ENCODE measurements at regions not wholly inside any gene's neighbourhood (a gene's known extent, or its start where the extent isn't known, plus 50 kb on each side); places are given as distances from the start of the nearest gene placed in this dataset.

- no peak for DNase-seq (ENCODE audit: low read depth, low spot score)
- Histone ChIP-seq H3K9me3 (ENCODE audit: control insufficient read depth, insufficient read depth, low read depth, low read length) (no peaks in the 10 kb centered on the region), H3K4me3 (ENCODE audit: low read depth in 2 of 2, low read length in 2 of 2) (no peak overlapping the region), H3K27me3 (ENCODE audit: control insufficient read depth, insufficient read depth, low read length) (no peaks in the 10 kb centered on the region), H3K27ac (ENCODE audit: low read length) (no peak overlapping the region), H3K36me3 (ENCODE audit: control insufficient read depth, insufficient read depth, low read length) (no peaks in the 10 kb centered on the region), H3K4me1 (ENCODE audit: control insufficient read depth, insufficient read depth, low read length) (no peaks in the 10 kb centered on the region)
- TF ChIP-seq TCF7L2 (IDR thresholded peaks at IDR 0.05; ENCODE audit: low read depth, low read length) (no peak), SIN3A (IDR thresholded peaks at IDR 0.05; ENCODE audit: borderline replicate concordance, insufficient read depth, low read depth, low read length) (no peak), CTCF (IDR thresholded peaks at IDR 0.05) (no peak), POLR2AphosphoS5 (IDR thresholded peaks at IDR 0.05; ENCODE audit: low read depth, low read length) (no peak), REST (IDR thresholded peaks at IDR 0.05; ENCODE audit: insufficient read depth in 1 of 2, low read depth in 2 of 2, low read length in 1 of 2) (no peak)
- ATAC-seq, result no peak
- in situ Hi-C loops (cut with HindIII; ENCODE audit: low pct_unique_long_range_greater_than_20kb, low sequenced_read_pairs) (no loop called here), intact Hi-C loops (cut with micrococcal nuclease; ENCODE audit: unreplicated experiment) (no loop called here)
- POLR2A ChIA-PET, result interaction anchor here (0.6 kb wide), 1 partner anchor 1632 kb away, joined by 5 read pairs; no protein-coding TSS in a partner anchor
- CTCF ChIA-PET, result no interaction called here
- no TSS peak for BruUV-seq (replicated peaks)
These were observed 179.4 kb downstream of the RHOU start for GRCh38 chr1:228914700-228915099.

GRCh38 chr1:228917342-228917741, 182.1 kb downstream of the RHOU start:
- ChIA-PET POLR2A (no interaction called here), CTCF (no interaction called here)
- H3K27ac ChIP-seq (ENCODE audit: low read length), result no peak overlapping the region
- H3K4me1 ChIP-seq (ENCODE audit: control insufficient read depth, insufficient read depth, low read length), result no peaks in the 10 kb centered on the region
- TF ChIP-seq SIN3A (IDR thresholded peaks at IDR 0.05; ENCODE audit: borderline replicate concordance, insufficient read depth, low read depth, low read length), result no peak
- no peak for TF ChIP-seq REST (IDR thresholded peaks at IDR 0.05; ENCODE audit: insufficient read depth in 1 of 2, low read depth in 2 of 2, low read length in 1 of 2)
- no peak for TF ChIP-seq POLR2AphosphoS5 (IDR thresholded peaks at IDR 0.05; ENCODE audit: low read depth, low read length)
- TF ChIP-seq TCF7L2 (IDR thresholded peaks at IDR 0.05; ENCODE audit: low read depth, low read length), result no peak
- no peak for TF ChIP-seq CTCF (IDR thresholded peaks at IDR 0.05)
- in situ Hi-C loops (cut with HindIII; ENCODE audit: low pct_unique_long_range_greater_than_20kb, low sequenced_read_pairs) (no loop called here), intact Hi-C loops (cut with micrococcal nuclease; ENCODE audit: unreplicated experiment) (no loop called here)
- H3K4me3 ChIP-seq (ENCODE audit: low read depth in 2 of 2, low read length in 2 of 2), result no peak overlapping the region
- ATAC-seq (no peak), DNase-seq (ENCODE audit: low read depth, low spot score) (no peak)
- BruUV-seq (replicated peaks), result no TSS peak
- no peaks in the 10 kb centered on the region for H3K27me3 ChIP-seq (ENCODE audit: control insufficient read depth, insufficient read depth, low read length)
- H3K9me3 ChIP-seq (ENCODE audit: control insufficient read depth, insufficient read depth, low read depth, low read length), result no peaks in the 10 kb centered on the region
- H3K36me3 ChIP-seq (ENCODE audit: control insufficient read depth, insufficient read depth, low read length), result no peaks in the 10 kb centered on the region

Measured in Panc1 (cell line).